SK-N-SH (cell line): ENCODE measurements at regions not wholly inside any gene's neighbourhood (a gene's known extent, or its start where the extent isn't known, plus 50 kb on each side); places are given as distances from the start of the nearest gene placed in this dataset.

Source experiments
- CTCF ChIA-PET: fragments of 300-600, 350-600 bp; formaldehyde crosslinking; extraction: SDS; loops from one replicate; lab custom pipeline; 2021; lab: Yijun Ruan, JAX
- POLR2A ChIA-PET: fragments of 350-600 bp; sonication (Branson Sonifier 250); formaldehyde crosslinking; extraction: SDS; loops from one replicate; lab custom pipeline; 2020; ENCODE audit warnings: antibody characterized with exemption, inconsistent platforms; lab: Yijun Ruan, JAX
- DNase-seq: peaks from one replicate; pipeline ENCODE4 v3.0.0; 2012
- H2AFZ ChIP-seq: fragments of 200-600 bp; sonication (generic); 2 replicates; pipeline ENCODE4 v1.8.1; 2016; ENCODE audit warnings: antibody characterized with exemption, mild to moderate bottlenecking, low read depth
- H3F3A ChIP-seq: fragments of 200-600 bp; sonication (generic); replicated peaks from 2 replicates; pipeline ENCODE3; 2016; ENCODE audit warnings: antibody characterized with exemption, mild to moderate bottlenecking; ENCODE audit not compliant: insufficient read depth
- H3K27ac ChIP-seq, 2 experiments: fragments of 200-500 bp in 1 of 2; fragments of 200-600 bp in 1 of 2; sonication (Bioruptor generic) in 1 of 2; sonication (generic), shearing (Covaris generic) in 1 of 2; 2 replicates each; pipeline versions ENCODE4 v1.5.1 to v1.6.1; 2014 to 2016; ENCODE audit warnings: low read depth in 2 of 2, inconsistent platforms in 1 of 2, low read length in 1 of 2, mild to moderate bottlenecking in 1 of 2, mixed read lengths in 1 of 2
- H3K27me3 ChIP-seq: fragments of 200-600 bp; sonication (generic), shearing (Covaris generic); 2 replicates; pipeline ENCODE4 v1.6.1; 2016; ENCODE audit warnings: mixed run types; ENCODE audit not compliant: insufficient read depth
- H3K36me3 ChIP-seq, 2 experiments: fragments of 200-500 bp in 1 of 2; fragments of 200-600 bp in 1 of 2; sonication (Bioruptor generic) in 1 of 2; sonication (generic) in 1 of 2; replicated peaks in 1 of 2; 2 replicates each; pipeline versions ENCODE3 to v1.5.1; 2014 to 2016; ENCODE audit warnings: low read length in 1 of 2, mild to moderate bottlenecking in 1 of 2; ENCODE audit not compliant: insufficient read depth in 2 of 2, control insufficient read depth in 1 of 2
- H3K4me1 ChIP-seq, 2 experiments: fragments of 200-500 bp in 1 of 2; fragments of 200-600 bp in 1 of 2; sonication (Bioruptor generic) in 1 of 2; sonication (generic), shearing (Covaris generic) in 1 of 2; 2 replicates each; pipeline versions ENCODE4 v1.5.1 to v1.6.1; 2014 to 2016; ENCODE audit warnings: low read depth in 1 of 2, low read length in 1 of 2, mixed run types in 1 of 2; ENCODE audit not compliant: insufficient read depth in 2 of 2, control insufficient read depth in 1 of 2
- H3K4me2 ChIP-seq: fragments of 200-600 bp; sonication (generic), shearing (Covaris generic); 2 replicates; pipeline ENCODE4 v1.6.1; 2017; ENCODE audit warnings: mixed run types
- H3K4me3 ChIP-seq, 2 experiments: fragments of 200-500 bp in 1 of 2; fragments of 200-600 bp in 1 of 2; sonication (Bioruptor generic) in 1 of 2; sonication (generic), shearing (Covaris generic) in 1 of 2; 2 replicates each; pipeline versions ENCODE4 v1.5.1 to v1.8.1; 2014 to 2016; ENCODE audit warnings: low read depth in 2 of 2, inconsistent platforms in 1 of 2, low read length in 1 of 2, mild to moderate bottlenecking in 1 of 2, mixed read lengths in 1 of 2, moderate library complexity in 1 of 2
- H3K79me2 ChIP-seq: fragments of 200-600 bp; sonication (generic); 2 replicates; pipeline ENCODE4 v1.8.1; 2017; ENCODE audit warnings: mild to moderate bottlenecking; ENCODE audit not compliant: insufficient read depth
- H3K9ac ChIP-seq: fragments of 200-600 bp; sonication (generic); 2 replicates; pipeline ENCODE4 v1.6.1; 2017; ENCODE audit warnings: mixed run types
- H3K9me2 ChIP-seq: fragments of 200-600 bp; sonication (generic); 2 replicates; pipeline ENCODE4 v1.6.1; 2017; ENCODE audit warnings: mixed run types
- H3K9me3 ChIP-seq: fragments of 200-600 bp; sonication (generic); 2 replicates; pipeline ENCODE4 v1.6.1; 2017; ENCODE audit warnings: mixed run types, mild to moderate bottlenecking, moderate library complexity
- H4K20me1 ChIP-seq: fragments of 200-600 bp; sonication (generic); 2 replicates; pipeline ENCODE4 v1.6.1; 2017; ENCODE audit warnings: mild to moderate bottlenecking, mixed run types; ENCODE audit not compliant: insufficient read depth
- CTCF ChIP-seq: fragments of 200-600 bp; sonication (generic); IDR thresholded peaks from 2 replicates; pipeline ENCODE4 v1.6.1; 2017; ENCODE audit warnings: antibody characterized with exemption, mild to moderate bottlenecking, moderate library complexity
- GATA2 ChIP-seq: sonication (generic); formaldehyde crosslinking; IDR thresholded peaks from 2 replicates; pipeline ENCODE4 v1.5.0; 2020; ENCODE audit warnings: mild to moderate bottlenecking, missing genetic modification reagents
- MAX ChIP-seq: IDR thresholded peaks from 2 replicates; pipeline ENCODE4 v1.4.0; 2012; ENCODE audit warnings: low read depth
- NFIC ChIP-seq: IDR thresholded peaks from 2 replicates; pipeline ENCODE4 v1.4.0; 2012; ENCODE audit warnings: borderline replicate concordance
- POLR2AphosphoS5 ChIP-seq: IDR thresholded peaks from 2 replicates; pipeline ENCODE4 v1.6.1; 2012; ENCODE audit warnings: low read depth, low read length
- REST ChIP-seq: IDR thresholded peaks from 2 replicates; pipeline ENCODE4 v1.6.1; 2012; ENCODE audit warnings: mild to moderate bottlenecking, low read depth, low read length, moderate library complexity
- WGBS: methylation state at CpG from one replicate; pipeline ENCODE4 v1.1.6; 2017; ENCODE audit warnings: low lambda C conversion rate; 5-methylcytosine and 5-hydroxymethylcytosine counted together

GRCh38 chr5:110108520-110108919 is 418.8 kb downstream of the MAN2A1 start:
- DNase-seq: no peak
- Histone ChIP-seq H2AFZ (no peak overlapping the region), H3K4me3 (no peak overlapping the region), H3K27ac (no peak overlapping the region), H3K27me3 (no peaks in the 10 kb centered on the region), H3K79me2 (no peaks in the 10 kb centered on the region), H3K9me2 (no peaks in the 10 kb centered on the region), H4K20me1 (no peaks in the 10 kb centered on the region), H3K9ac (no peak overlapping the region), H3K4me1 (no peaks in the 10 kb centered on the region), H3K36me3 (no peaks in the 10 kb centered on the region), H3K9me3 (no peaks in the 10 kb centered on the region), H3K4me2 (no peak overlapping the region), H3F3A (no peaks in the 10 kb centered on the region)
- POLR2A ChIA-PET: no interaction called here
- TF ChIP-seq REST: no peak
- 73% methylated on average over 4 of the region's 4 CpGs for WGBS
- CTCF ChIA-PET: interaction anchor here (1.0 kb wide), 1 partner anchor 13 kb away, joined by 5 read pairs; no protein-coding TSS in a partner anchor

- H3F3A ChIP-seq: no peaks in the 10 kb centered on the region
- no peak overlapping the region for H3K27ac ChIP-seq
- H3K79me2 ChIP-seq: no peaks in the 10 kb centered on the region
- H2AFZ ChIP-seq: no peak overlapping the region
- no peaks in the 10 kb centered on the region for H3K27me3 ChIP-seq
- no peak overlapping the region for H3K4me3 ChIP-seq
- no peaks in the 10 kb centered on the region for H3K36me3 ChIP-seq
- no peak overlapping the region for H3K9ac ChIP-seq
- ChIA-PET CTCF (no interaction called here), POLR2A (no interaction called here)
- no peak for TF ChIP-seq POLR2AphosphoS5
- TF ChIP-seq NFIC: no peak
- TF ChIP-seq GATA2 (CRISPR knock-in tag): no peak
- TF ChIP-seq MAX: no peak
- no peak for TF ChIP-seq CTCF
- H3K4me2 ChIP-seq: no peak overlapping the region
- H4K20me1 ChIP-seq: no peaks in the 10 kb centered on the region
- H3K9me3 ChIP-seq: no peaks in the 10 kb centered on the region
- no peaks in the 10 kb centered on the region for H3K9me2 ChIP-seq
- no peak for DNase-seq
- 83% methylated on average over 3 of the region's 3 CpGs for WGBS
- no peaks in the 10 kb centered on the region for H3K4me1 ChIP-seq
Measured at GRCh38 chr5:110109667-110110066, 419.9 kb downstream of the MAN2A1 start.
